GM21825 (cell line): ENCODE measurements at regions not wholly inside any gene's neighbourhood (a gene's known extent, or its start where the extent isn't known, plus 50 kb on each side); places are given as distances from the start of the nearest gene placed in this dataset.
A peak's percentile ranks its signal among the peaks of the same experiment; 100 is the strongest.
"Not testable (repeated sequence)": the region's sequence is repeated elsewhere in the genome, so short reads cannot be mapped to it uniquely, and the experiment has no call there.

Experiments used
- ATAC-seq: cut with Tn5 transposase; IDR thresholded peaks from one replicate; pipeline ENCODE4 v1.9.1; 2021; ENCODE audit warnings: mild to moderate bottlenecking, moderate library complexity; ENCODE audit not compliant: unreplicated experiment

GRCh38 chr4:154982187-154983047, 201.3 kb downstream of the RBM46 start:
- peak; percentile 61 for ATAC-seq

- no peak for ATAC-seq
These were observed 202.6 kb downstream of the RBM46 start for GRCh38 chr4:154983714-154984113.

- ATAC-seq: peak; percentile 86
These were observed 203.1 kb downstream of the RBM46 start for GRCh38 chr4:154984148-154984547.

GRCh38 chr4:154984616-154985015, 203.5 kb downstream of the RBM46 start:
- ATAC-seq: no peak

GRCh38 chr4:154985673-154986072, 204.6 kb downstream of the RBM46 start:
- no peak for ATAC-seq

GRCh38 chr4:154988511-154988910, 207.4 kb downstream of the RBM46 start:
- no peak for ATAC-seq

- no peak for ATAC-seq
These were observed 208.4 kb downstream of the RBM46 start for GRCh38 chr4:154989511-154989910.

- not testable (repeated sequence) for ATAC-seq
These were observed 210.6 kb upstream of the NPY2R start for GRCh38 chr4:154997866-154998265.

- ATAC-seq: no peak
These were observed 210.2 kb upstream of the NPY2R start for GRCh38 chr4:154998284-154998683.

- no peak for ATAC-seq
These were observed 209.7 kb upstream of the NPY2R start for GRCh38 chr4:154998773-154999172.

- ATAC-seq: no peak
These were observed 208.4 kb upstream of the NPY2R start for GRCh38 chr4:154999950-155000578.

GRCh38 chr4:155001251-155001650, 207.2 kb upstream of the NPY2R start:
- no peak for ATAC-seq

- ATAC-seq: no peak
These were observed 202.9 kb upstream of the NPY2R start for GRCh38 chr4:155005395-155006090.

- ATAC-seq: no peak
These were observed 200.7 kb upstream of the NPY2R start for GRCh38 chr4:155007660-155008176.

- no peak for ATAC-seq
These were observed 200.0 kb upstream of the NPY2R start for GRCh38 chr4:155008389-155008788.

- no peak for ATAC-seq
These were observed 199.1 kb upstream of the NPY2R start for GRCh38 chr4:155009288-155009687.

- no peak for ATAC-seq
These were observed 198.1 kb upstream of the NPY2R start for GRCh38 chr4:155010376-155010775.

- ATAC-seq: no peak
These were observed 197.2 kb upstream of the NPY2R start for GRCh38 chr4:155011163-155011780.

GRCh38 chr4:155012469-155012868, 196.0 kb upstream of the NPY2R start:
- ATAC-seq: no peak

- ATAC-seq: no peak
These were observed 191.0 kb upstream of the NPY2R start for GRCh38 chr4:155017426-155017825.
